ENCODE measurements at regions not wholly inside any gene's neighbourhood (a gene's known extent, or its start where the extent isn't known, plus 50 kb on each side); places are given as distances from the start of the nearest gene placed in this dataset.

DNA sequence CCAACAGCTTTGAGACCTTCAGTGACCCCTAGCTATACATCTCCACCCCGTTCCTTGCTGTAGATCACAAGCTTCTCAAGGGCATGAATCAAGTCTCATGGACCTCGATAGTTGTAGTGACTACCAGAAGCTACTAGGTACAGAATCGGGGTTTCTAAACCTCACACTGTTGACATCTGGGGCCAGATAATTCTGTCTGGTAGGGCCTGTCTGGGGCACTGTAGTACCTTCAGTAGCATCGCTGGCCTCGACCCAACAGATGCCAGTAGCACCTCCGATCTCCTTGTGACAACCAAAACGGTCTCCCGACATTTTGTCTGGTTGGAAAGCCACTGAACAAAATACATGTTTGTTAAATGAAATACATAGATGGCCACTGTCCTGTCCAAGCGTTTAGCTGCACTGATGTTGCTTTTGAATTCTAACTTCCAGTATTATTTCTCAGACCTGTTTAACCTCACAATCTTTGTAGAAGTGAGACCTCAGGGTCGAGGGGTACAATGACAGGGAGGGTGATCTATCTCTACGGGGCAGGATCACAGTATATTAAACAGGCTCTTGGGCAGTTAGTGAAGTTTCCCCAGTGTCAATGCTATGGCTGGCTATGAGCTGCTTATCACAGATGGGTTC, 262.5 kb upstream of the IGF1R start:
- Histone ChIP-seq H3K4me1 (ENCODE audit: control insufficient read depth in 2 of 2, insufficient read depth in 2 of 2, low read length in 2 of 2) (no peaks in the 10 kb centered on the region), H3K4me3 (ENCODE audit: control extremely low read depth in 1 of 5, extremely low read depth in 1 of 5, insufficient read depth in 1 of 5, low read depth in 2 of 5, low read length in 4 of 5) (no peak overlapping the region), H3K79me2 (ENCODE audit: control insufficient read depth, insufficient read depth, low read length) (no peaks in the 10 kb centered on the region), H3K4me2 (replicated peaks; ENCODE audit: low read depth, low read length, poor library complexity, severe bottlenecking) (no peak overlapping the region), H3K36me3 (replicated peaks in 1 of 2; ENCODE audit: control extremely low read depth in 1 of 2, control insufficient read depth in 1 of 2, extremely low read depth in 1 of 2, insufficient read depth in 2 of 2, low read length in 1 of 2) (no peaks in the 10 kb centered on the region), H2AFZ (ENCODE audit: insufficient read depth, low read depth, low read length, poor library complexity, severe bottlenecking) (no peak overlapping the region), H3K27me3 (replicated peaks in 1 of 4; ENCODE audit: control extremely low read depth in 1 of 4, control insufficient read depth in 3 of 4, insufficient read depth in 4 of 4, low read length in 3 of 4) (no peaks in the 10 kb centered on the region), H3K27ac (ENCODE audit: low read length in 2 of 2) (no peak overlapping the region), H3K9ac (ENCODE audit: low read length) (no peak overlapping the region), H3K9me3 (ENCODE audit: control extremely low read depth in 1 of 3, control insufficient read depth in 2 of 3, insufficient read depth in 1 of 3, low read length in 2 of 3) (peaks cover 0 to 4% (median 0%) of the 10 kb centered on the region in 3 donors), H4K20me1 (ENCODE audit: control insufficient read depth, insufficient read depth, low read length, poor library complexity, severe bottlenecking) (no peaks in the 10 kb centered on the region)
- H3K27ac Mint-ChIP-seq = no peak overlapping the region
- intact Hi-C loops (cut with micrococcal nuclease) = no loop called here
- no peaks in the 10 kb centered on the region for H3K9me3 Mint-ChIP-seq (ENCODE audit: insufficient read depth)
- DNase-seq = no peak
- H3K27me3 Mint-ChIP-seq = peaks cover 15% of the 10 kb centered on the region
- 92% methylated on average over 5 of the region's 11 CpGs for WGBS (ENCODE audit: insufficient coverage)
- ATAC-seq (ENCODE audit: low read depth) = no peak
- H3K4me1 Mint-ChIP-seq = no peaks in the 10 kb centered on the region
- POLR2A ChIA-PET = no interaction called here
- CTCF ChIA-PET = no interaction called here
- TF ChIP-seq EZH2 (IDR thresholded peaks at IDR 0.05; ENCODE audit: borderline replicate concordance, insufficient read depth, low read depth, low read length, poor library complexity, severe bottlenecking) = no peak
- TF ChIP-seq, protein P1, sequence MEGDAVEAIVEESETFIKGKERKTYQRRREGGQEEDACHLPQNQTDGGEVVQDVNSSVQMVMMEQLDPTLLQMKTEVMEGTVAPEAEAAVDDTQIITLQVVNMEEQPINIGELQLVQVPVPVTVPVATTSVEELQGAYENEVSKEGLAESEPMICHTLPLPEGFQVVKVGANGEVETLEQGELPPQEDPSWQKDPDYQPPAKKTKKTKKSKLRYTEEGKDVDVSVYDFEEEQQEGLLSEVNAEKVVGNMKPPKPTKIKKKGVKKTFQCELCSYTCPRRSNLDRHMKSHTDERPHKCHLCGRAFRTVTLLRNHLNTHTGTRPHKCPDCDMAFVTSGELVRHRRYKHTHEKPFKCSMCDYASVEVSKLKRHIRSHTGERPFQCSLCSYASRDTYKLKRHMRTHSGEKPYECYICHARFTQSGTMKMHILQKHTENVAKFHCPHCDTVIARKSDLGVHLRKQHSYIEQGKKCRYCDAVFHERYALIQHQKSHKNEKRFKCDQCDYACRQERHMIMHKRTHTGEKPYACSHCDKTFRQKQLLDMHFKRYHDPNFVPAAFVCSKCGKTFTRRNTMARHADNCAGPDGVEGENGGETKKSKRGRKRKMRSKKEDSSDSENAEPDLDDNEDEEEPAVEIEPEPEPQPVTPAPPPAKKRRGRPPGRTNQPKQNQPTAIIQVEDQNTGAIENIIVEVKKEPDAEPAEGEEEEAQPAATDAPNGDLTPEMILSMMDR (IDR thresholded peaks at IDR 0.05) = no peak
- no peak overlapping the region for H3K4me3 Mint-ChIP-seq

DNA sequence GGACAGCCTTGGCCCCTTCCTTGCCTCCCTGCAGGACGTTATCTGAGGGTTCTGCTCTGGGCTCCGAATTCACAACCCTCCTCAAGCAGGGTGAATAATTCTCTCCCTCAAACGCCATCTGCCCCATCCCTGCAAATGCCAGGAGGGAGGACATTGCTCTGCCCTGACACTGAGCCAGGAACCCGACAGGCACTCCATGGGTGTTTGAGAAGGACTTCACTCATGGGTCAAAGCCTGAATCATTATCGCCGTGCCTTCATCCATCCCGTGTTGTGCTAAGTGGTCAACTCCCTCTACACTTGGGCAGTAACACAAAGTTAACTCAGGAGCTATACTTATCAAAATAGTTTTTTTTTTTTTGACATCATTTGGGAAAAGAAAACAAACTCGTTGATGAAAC, 261.8 kb upstream of the IGF1R start:
- Histone ChIP-seq H3K79me2 (ENCODE audit: control insufficient read depth, insufficient read depth, low read length) (no peaks in the 10 kb centered on the region), H3K4me3 (ENCODE audit: control extremely low read depth in 1 of 5, extremely low read depth in 1 of 5, insufficient read depth in 1 of 5, low read depth in 2 of 5, low read length in 4 of 5) (no peak overlapping the region), H2AFZ (ENCODE audit: insufficient read depth, low read depth, low read length, poor library complexity, severe bottlenecking) (no peak overlapping the region), H3K36me3 (replicated peaks in 1 of 2; ENCODE audit: control extremely low read depth in 1 of 2, control insufficient read depth in 1 of 2, extremely low read depth in 1 of 2, insufficient read depth in 2 of 2, low read length in 1 of 2) (no peaks in the 10 kb centered on the region), H3K27me3 (replicated peaks in 1 of 4; ENCODE audit: control extremely low read depth in 1 of 4, control insufficient read depth in 3 of 4, insufficient read depth in 4 of 4, low read length in 3 of 4) (no peaks in the 10 kb centered on the region), H3K27ac (ENCODE audit: low read length in 2 of 2) (no peak overlapping the region), H3K4me1 (ENCODE audit: control insufficient read depth in 2 of 2, insufficient read depth in 2 of 2, low read length in 2 of 2) (no peaks in the 10 kb centered on the region), H3K9ac (ENCODE audit: low read length) (no peak overlapping the region), H3K9me3 (ENCODE audit: control extremely low read depth in 1 of 3, control insufficient read depth in 2 of 3, insufficient read depth in 1 of 3, low read length in 2 of 3) (peaks cover 0 to 4% (median 0%) of the 10 kb centered on the region in 3 donors), H4K20me1 (ENCODE audit: control insufficient read depth, insufficient read depth, low read length, poor library complexity, severe bottlenecking) (no peaks in the 10 kb centered on the region), H3K4me2 (replicated peaks; ENCODE audit: low read depth, low read length, poor library complexity, severe bottlenecking) (no peak overlapping the region)
- POLR2A ChIA-PET = no interaction called here
- 93% methylated on average over 3 of the region's 8 CpGs for WGBS (ENCODE audit: insufficient coverage)
- ATAC-seq (ENCODE audit: low read depth) (no peak), DNase-seq (no peak)
- TF ChIP-seq EZH2 (IDR thresholded peaks at IDR 0.05; ENCODE audit: borderline replicate concordance, insufficient read depth, low read depth, low read length, poor library complexity, severe bottlenecking) = no peak
- TF ChIP-seq, protein P1 (IDR thresholded peaks at IDR 0.05) = no peak
- intact Hi-C loops (cut with micrococcal nuclease) = no loop called here
- peaks cover 15% of the 10 kb centered on the region for H3K27me3 Mint-ChIP-seq
- H3K4me1 Mint-ChIP-seq = no peaks in the 10 kb centered on the region
- H3K4me3 Mint-ChIP-seq = no peak overlapping the region
- H3K9me3 Mint-ChIP-seq (ENCODE audit: insufficient read depth) = no peaks in the 10 kb centered on the region
- H3K27ac Mint-ChIP-seq = no peak overlapping the region
- CTCF ChIA-PET = no interaction called here
